GM10266 (cell line): ENCODE measurements at regions not wholly inside any gene's neighbourhood (a gene's known extent, or its start where the extent isn't known, plus 50 kb on each side); places are given as distances from the start of the nearest gene placed in this dataset.
"Not testable (repeated sequence)": the region's sequence is repeated elsewhere in the genome, so short reads cannot be mapped to it uniquely, and the experiment has no call there.

ENCODE experiments used
- DNase-seq: peaks from one replicate; pipeline ENCODE4 v3.0.0; 2012; ENCODE audit errors: extremely low spot score
- CTCF ChIP-seq: IDR thresholded peaks from 2 replicates; pipeline ENCODE4 v1.5.1; 2012; ENCODE audit warnings: mild to moderate bottlenecking, low read depth; ENCODE audit not compliant: control insufficient read depth, insufficient read depth; ENCODE audit errors: missing control alignments

- DNase-seq = no peak
- TF ChIP-seq CTCF = no peak
These were observed 99.8 kb upstream of the MBIP start for GRCh38 chr14:36420149-36420687.

- no peak for DNase-seq
- TF ChIP-seq CTCF = no peak
These were observed 98.5 kb upstream of the MBIP start for GRCh38 chr14:36418937-36419336.

GRCh38 chr14:36411951-36412350, 91.5 kb upstream of the MBIP start:
- DNase-seq = not testable (repeated sequence)

GRCh38 chr14:36408388-36408787, 88.0 kb upstream of the MBIP start:
- DNase-seq = no peak
- TF ChIP-seq CTCF = no peak

GRCh38 chr14:36405589-36406274, 85.3 kb upstream of the MBIP start:
- DNase-seq = no peak
- TF ChIP-seq CTCF = no peak

GRCh38 chr14:36402867-36403266, 82.4 kb upstream of the MBIP start:
- no peak for TF ChIP-seq CTCF
- no peak for DNase-seq

GRCh38 chr14:36398463-36399291, 78.2 kb upstream of the MBIP start:
- no peak for DNase-seq
- no peak for TF ChIP-seq CTCF
